Smooth muscle cell (in vitro differentiated cells): ENCODE measurements at regions not wholly inside any gene's neighbourhood (a gene's known extent, or its start where the extent isn't known, plus 50 kb on each side); places are given as distances from the start of the nearest gene placed in this dataset.

Experiments used
- DNase-seq: peaks from one replicate; lab custom pipeline; 2025; ENCODE audit not compliant: unreplicated experiment; lab: John Stamatoyannopoulos, UW
- H2AFZ ChIP-seq: fragments of 200-600 bp; sonication (generic); 2 replicates; pipeline ENCODE4 v1.6.0; 2016; ENCODE audit warnings: antibody characterized with exemption, low read depth, mild to moderate bottlenecking
- H3F3A ChIP-seq: fragments of 200-600 bp; sonication (generic); 2 replicates; pipeline ENCODE4 v1.6.0; 2017; ENCODE audit warnings: antibody characterized with exemption, low read depth
- H3K27ac ChIP-seq: fragments of 200-600 bp; sonication (generic); 2 replicates; pipeline ENCODE4 v1.5.1; 2016; ENCODE audit warnings: low read depth, mild to moderate bottlenecking
- H3K27me3 ChIP-seq: fragments of 200-600 bp; sonication (generic); 2 replicates; pipeline ENCODE4 v1.6.1; 2016; ENCODE audit warnings: low read depth, mild to moderate bottlenecking
- H3K36me3 ChIP-seq: fragments of 200-600 bp; sonication (generic); 2 replicates; pipeline ENCODE4 v1.5.1; 2016; ENCODE audit warnings: low read depth
- H3K4me1 ChIP-seq: fragments of 200-600 bp; sonication (generic); 2 replicates; pipeline ENCODE4 v1.5.1; 2016; ENCODE audit warnings: low read depth
- H3K4me2 ChIP-seq: fragments of 200-600 bp; sonication (generic); 2 replicates; pipeline ENCODE4 v1.6.0; 2016; ENCODE audit warnings: mild to moderate bottlenecking
- H3K4me3 ChIP-seq: fragments of 200-600 bp; sonication (generic); 2 replicates; pipeline ENCODE4 v1.5.1; 2016; ENCODE audit warnings: mild to moderate bottlenecking
- H3K79me2 ChIP-seq: fragments of 200-600 bp; sonication (generic); 2 replicates; pipeline ENCODE4 v1.6.0; 2016; ENCODE audit warnings: low read depth, mild to moderate bottlenecking
- H3K9ac ChIP-seq: fragments of 200-600 bp; sonication (generic); 2 replicates; pipeline ENCODE4 v1.6.0; 2016; ENCODE audit warnings: low read depth
- H3K9me3 ChIP-seq: fragments of 200-600 bp; sonication (generic); replicated peaks from 2 replicates; pipeline ENCODE4 v1.5.1; 2016; ENCODE audit warnings: low read depth
- H4K20me1 ChIP-seq: fragments of 200-600 bp; sonication (generic); 2 replicates; pipeline ENCODE4 v1.6.0; 2016; ENCODE audit warnings: low read depth
- WGBS: methylation state at CpG from one replicate; pipeline ENCODE4 v1.1.7; 2016; ENCODE audit warnings: low lambda C conversion rate; 5-methylcytosine and 5-hydroxymethylcytosine counted together
- TF ChIP-seq, protein P1 (sequence below): fragments of 200-600 bp; sonication (generic); IDR thresholded peaks from 2 replicates; pipeline ENCODE4 v1.5.1; 2017; ENCODE audit warnings: borderline replicate concordance, mild to moderate bottlenecking, antibody characterized with exemption; ENCODE audit not compliant: insufficient read depth, poor library complexity, severe bottlenecking

DNA sequence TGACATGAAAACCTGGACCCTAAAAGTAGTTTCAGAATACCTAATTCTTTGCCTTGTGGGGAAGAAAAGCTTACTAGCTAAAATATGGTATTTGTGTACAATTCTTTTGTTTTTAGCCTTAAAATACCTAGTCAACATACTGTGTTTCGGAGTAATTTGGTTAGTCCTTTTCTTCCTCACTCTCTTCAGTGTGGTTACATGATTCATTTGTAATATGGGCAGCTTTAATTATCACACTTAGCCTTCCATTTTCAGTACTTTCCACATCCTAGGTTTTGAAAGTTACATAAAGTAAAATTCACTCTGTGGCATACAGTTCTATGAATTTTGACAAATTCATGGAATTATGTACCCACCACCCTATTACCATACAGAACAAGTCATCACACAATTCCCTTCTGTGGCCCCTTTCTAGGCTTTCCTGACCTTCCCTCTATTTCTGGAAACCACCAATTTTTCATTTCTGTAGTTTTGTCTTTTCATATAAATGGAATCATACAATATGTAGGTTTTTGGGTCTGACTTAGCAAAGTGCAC is 96.2 kb downstream of the EMX2 start:
- no peaks in the 10 kb centered on the region for H3K79me2 ChIP-seq
- TF ChIP-seq, protein P1, sequence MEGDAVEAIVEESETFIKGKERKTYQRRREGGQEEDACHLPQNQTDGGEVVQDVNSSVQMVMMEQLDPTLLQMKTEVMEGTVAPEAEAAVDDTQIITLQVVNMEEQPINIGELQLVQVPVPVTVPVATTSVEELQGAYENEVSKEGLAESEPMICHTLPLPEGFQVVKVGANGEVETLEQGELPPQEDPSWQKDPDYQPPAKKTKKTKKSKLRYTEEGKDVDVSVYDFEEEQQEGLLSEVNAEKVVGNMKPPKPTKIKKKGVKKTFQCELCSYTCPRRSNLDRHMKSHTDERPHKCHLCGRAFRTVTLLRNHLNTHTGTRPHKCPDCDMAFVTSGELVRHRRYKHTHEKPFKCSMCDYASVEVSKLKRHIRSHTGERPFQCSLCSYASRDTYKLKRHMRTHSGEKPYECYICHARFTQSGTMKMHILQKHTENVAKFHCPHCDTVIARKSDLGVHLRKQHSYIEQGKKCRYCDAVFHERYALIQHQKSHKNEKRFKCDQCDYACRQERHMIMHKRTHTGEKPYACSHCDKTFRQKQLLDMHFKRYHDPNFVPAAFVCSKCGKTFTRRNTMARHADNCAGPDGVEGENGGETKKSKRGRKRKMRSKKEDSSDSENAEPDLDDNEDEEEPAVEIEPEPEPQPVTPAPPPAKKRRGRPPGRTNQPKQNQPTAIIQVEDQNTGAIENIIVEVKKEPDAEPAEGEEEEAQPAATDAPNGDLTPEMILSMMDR, result no peak
- no peak overlapping the region for H3K27ac ChIP-seq
- no peak overlapping the region for H2AFZ ChIP-seq
- no peak for DNase-seq
- H3K9ac ChIP-seq, result no peak overlapping the region
- no peaks in the 10 kb centered on the region for H3F3A ChIP-seq
- H3K9me3 ChIP-seq, result no peaks in the 10 kb centered on the region
- no peaks in the 10 kb centered on the region for H4K20me1 ChIP-seq
- 70% methylated on average over 1 of the region's 1 CpG for WGBS
- H3K4me1 ChIP-seq, result no peaks in the 10 kb centered on the region
- no peaks in the 10 kb centered on the region for H3K36me3 ChIP-seq
- H3K27me3 ChIP-seq, result peaks cover 66% of the 10 kb centered on the region
- H3K4me3 ChIP-seq, result no peak overlapping the region
- no peak overlapping the region for H3K4me2 ChIP-seq

- H3K79me2 ChIP-seq, result no peaks in the 10 kb centered on the region
- TF ChIP-seq, protein P1, result no peak
- H3K4me1 ChIP-seq, result no peaks in the 10 kb centered on the region
- no peak overlapping the region for H3K9ac ChIP-seq
- no peaks in the 10 kb centered on the region for H3K36me3 ChIP-seq
- no peak for DNase-seq
- H3K4me3 ChIP-seq, result no peak overlapping the region
- WGBS, result 44% methylated on average over 1 of the region's 1 CpG
- H3K27ac ChIP-seq, result no peak overlapping the region
- peaks cover 68% of the 10 kb centered on the region for H3K27me3 ChIP-seq
- no peak overlapping the region for H2AFZ ChIP-seq
- no peaks in the 10 kb centered on the region for H4K20me1 ChIP-seq
- no peaks in the 10 kb centered on the region for H3K9me3 ChIP-seq
- no peaks in the 10 kb centered on the region for H3F3A ChIP-seq
- no peak overlapping the region for H3K4me2 ChIP-seq
Observed at GRCh38 chr10:117640406-117640805, 97.9 kb downstream of the EMX2 start.

- no peaks in the 10 kb centered on the region for H3K36me3 ChIP-seq
- peaks cover 30% of the 10 kb centered on the region for H3K27me3 ChIP-seq
- H3F3A ChIP-seq, result no peaks in the 10 kb centered on the region
- H3K9ac ChIP-seq, result no peak overlapping the region
- 91% methylated on average over 5 of the region's 5 CpGs for WGBS
- TF ChIP-seq, protein P1, result no peak
- H3K9me3 ChIP-seq, result no peaks in the 10 kb centered on the region
- H3K27ac ChIP-seq, result no peak overlapping the region
- H3K4me3 ChIP-seq, result no peak overlapping the region
- no peak overlapping the region for H2AFZ ChIP-seq
- no peak overlapping the region for H3K4me2 ChIP-seq
- DNase-seq, result no peak
- no peaks in the 10 kb centered on the region for H4K20me1 ChIP-seq
- H3K79me2 ChIP-seq, result no peaks in the 10 kb centered on the region
- no peaks in the 10 kb centered on the region for H3K4me1 ChIP-seq
Observed at GRCh38 chr10:117646718-117647117, 104.2 kb downstream of the EMX2 start.

GRCh38 chr10:117647306-117647705 is 104.8 kb downstream of the EMX2 start:
- TF ChIP-seq, protein P1, result no peak
- Histone ChIP-seq H3K4me3 (no peak overlapping the region), H3K9me3 (no peaks in the 10 kb centered on the region), H3K4me1 (no peaks in the 10 kb centered on the region), H3K79me2 (no peaks in the 10 kb centered on the region), H3F3A (no peaks in the 10 kb centered on the region), H3K4me2 (no peak overlapping the region), H4K20me1 (no peaks in the 10 kb centered on the region), H3K27ac (no peak overlapping the region), H3K36me3 (no peaks in the 10 kb centered on the region), H3K27me3 (peaks cover 27% of the 10 kb centered on the region), H2AFZ (no peak overlapping the region), H3K9ac (no peak overlapping the region)
- WGBS, result 81% methylated on average over 6 of the region's 6 CpGs
- DNase-seq, result no peak
